ENCODE measurements at regions not wholly inside any gene's neighbourhood (a gene's known extent, or its start where the extent isn't known, plus 50 kb on each side); places are given as distances from the start of the nearest gene placed in this dataset.
"Not testable (repeated sequence)": the region's sequence is repeated elsewhere in the genome, so short reads cannot be mapped to it uniquely, and the experiment has no call there.

DNA sequence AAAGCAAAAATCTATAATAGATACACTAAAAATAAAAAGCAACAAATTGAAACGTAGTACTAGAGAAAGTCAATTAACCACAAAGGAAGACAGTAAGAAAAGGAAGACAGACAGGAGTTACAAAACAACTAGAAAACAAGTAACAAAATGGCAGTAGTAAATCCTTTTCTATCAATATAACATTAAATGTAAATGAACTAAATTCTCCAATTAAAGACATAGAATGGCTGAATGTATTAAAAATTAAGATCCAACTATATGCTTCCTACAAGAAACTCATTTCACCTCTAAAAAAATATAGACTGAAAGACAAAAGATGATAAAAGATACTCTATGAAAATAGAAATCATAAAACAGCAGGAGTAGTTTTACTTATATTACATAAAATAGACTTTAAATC is 79.1 kb downstream of the CTH start:
- DNase-seq (ENCODE audit: low read depth): no peak

DNA sequence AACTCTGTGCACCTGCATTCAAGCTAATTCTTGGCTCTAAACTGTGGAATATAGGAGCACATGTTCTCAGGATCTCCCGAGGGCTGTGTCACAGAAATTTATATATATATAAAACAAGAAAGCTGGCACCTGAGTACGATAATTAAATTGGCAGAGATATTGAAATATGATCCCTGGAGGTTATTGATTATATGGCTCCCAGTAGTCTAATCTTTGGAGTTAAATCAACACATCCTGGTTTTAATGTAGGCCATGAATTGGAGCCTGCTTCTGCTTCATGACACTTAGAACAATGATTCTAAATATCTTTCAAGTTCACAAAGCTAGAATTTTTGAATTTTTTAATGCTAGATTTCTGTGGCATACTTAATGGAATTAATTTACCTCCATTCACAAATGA is 84.3 kb downstream of the CTH start:
- no peak for DNase-seq (ENCODE audit: low read depth)

DNA sequence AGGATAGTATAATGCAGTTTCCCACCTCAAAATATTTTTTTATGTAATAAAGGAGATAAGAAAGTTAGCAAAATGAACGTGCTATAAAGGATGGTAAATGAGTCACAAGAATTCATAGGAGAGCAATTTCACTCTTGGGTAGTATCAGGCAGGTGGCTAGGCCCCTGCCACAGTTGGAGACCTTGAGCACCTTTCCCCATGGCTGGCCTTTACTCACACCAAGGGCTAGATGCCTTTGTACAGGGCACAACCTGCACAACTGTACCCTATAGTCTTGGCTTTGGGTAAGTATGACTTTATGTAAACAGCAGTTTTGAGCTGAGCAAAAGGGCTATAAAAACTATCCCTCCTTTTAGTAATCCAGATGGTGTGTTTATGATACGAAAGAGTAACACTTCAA is 85.1 kb downstream of the CTH start:
- no peak for DNase-seq (ENCODE audit: low read depth)

DNA sequence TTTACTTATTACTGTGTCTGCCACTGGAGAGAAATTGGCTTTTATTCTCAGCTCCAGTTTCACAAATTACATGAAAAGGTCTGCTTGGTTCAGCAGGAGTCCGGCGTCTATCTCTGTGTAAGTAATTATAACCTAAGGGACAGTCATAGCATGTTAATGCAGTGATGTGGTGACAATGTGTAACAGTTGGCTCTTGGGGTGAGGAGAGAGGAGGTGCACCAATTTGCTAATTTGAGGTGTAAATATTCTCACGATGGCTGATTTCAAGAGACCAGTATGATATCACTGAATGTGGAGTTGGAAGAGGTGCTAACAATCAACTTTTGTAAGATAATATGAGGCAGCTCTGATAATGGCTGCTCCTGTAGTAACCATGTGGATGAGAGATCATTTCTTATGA is 86.1 kb downstream of the CTH start:
- no peak for DNase-seq (ENCODE audit: low read depth)

- DNase-seq (ENCODE audit: low read depth): no peak
These were observed 87.6 kb downstream of the CTH start for GRCh38 chr1:70498666-70499065.

GRCh38 chr1:70499695-70500094 is 88.6 kb downstream of the CTH start:
- no peak for DNase-seq (ENCODE audit: low read depth)

GRCh38 chr1:70503358-70503757 is 92.3 kb downstream of the CTH start:
- no peak for DNase-seq (ENCODE audit: low read depth)

DNA sequence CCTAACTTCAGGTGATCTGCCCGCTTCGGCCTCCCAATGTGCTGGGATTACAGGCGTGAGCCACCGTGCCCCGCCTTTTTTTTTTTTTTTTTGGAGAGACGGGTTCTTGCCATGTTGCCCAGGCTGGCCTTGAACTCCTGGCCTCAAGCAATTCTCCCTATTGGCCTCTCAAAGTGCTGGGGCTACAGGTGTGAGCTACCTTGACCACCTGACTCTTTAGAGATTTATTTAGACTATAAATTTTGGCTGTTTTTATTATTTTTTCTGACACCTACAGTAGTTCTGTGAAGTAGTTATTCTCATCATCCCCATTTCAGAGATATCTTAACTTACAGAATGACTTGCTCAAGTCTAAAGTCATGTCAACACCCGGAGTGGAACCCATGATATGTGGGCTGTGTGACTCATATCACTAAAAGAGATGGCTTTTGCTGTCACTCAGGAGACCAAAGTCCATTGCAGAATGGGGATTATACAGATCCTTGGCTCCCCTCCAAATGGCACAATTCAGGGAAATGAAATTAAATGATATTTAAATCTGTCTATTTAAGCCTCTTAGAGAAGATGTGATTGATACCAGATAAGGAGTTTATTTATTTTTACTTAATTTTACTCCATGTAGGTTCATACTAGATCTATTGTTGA is 93.2 kb downstream of the CTH start:
- no peak for DNase-seq (ENCODE audit: low read depth)

DNA sequence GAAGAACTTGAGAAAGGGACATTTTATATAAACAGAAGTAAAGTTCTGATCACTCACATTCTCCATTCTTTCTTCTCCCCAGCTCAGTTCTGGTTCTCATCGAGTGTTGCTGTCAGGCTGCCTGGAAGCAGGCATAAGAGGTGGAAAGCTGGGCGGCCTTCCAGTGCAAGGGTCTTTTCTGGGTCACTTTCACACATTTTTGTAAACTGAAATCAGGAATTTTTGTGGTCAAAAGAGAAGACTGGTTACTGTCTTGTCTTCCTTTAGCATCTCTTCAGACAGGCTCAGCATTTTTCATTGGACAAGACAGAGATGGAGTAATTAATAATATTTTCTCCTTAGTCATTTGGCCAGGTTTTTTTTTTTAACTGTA is 93.7 kb downstream of the CTH start:
- peak; percentile 74 for DNase-seq (ENCODE audit: low read depth)

DNA sequence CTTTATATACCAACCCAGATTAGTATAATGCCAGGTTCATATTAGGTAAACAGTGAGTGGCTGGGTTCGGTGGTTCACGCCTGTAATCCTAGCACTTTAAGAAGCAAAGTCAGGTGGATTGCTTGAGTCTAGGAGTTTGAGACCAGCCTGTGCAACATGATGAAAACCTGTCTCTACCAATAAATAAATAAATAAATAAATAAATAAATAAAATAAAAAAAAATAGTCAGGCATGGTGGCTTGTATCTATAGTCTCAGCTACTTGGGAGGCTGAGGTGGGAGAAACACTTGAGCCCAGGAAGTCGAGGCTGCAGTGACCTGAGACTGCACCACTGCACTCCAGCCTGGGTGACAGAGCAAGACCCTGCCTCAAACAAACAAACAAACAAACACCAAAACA is 96.9 kb downstream of the CTH start:
- not testable (repeated sequence) for DNase-seq (ENCODE audit: low read depth)

DNA sequence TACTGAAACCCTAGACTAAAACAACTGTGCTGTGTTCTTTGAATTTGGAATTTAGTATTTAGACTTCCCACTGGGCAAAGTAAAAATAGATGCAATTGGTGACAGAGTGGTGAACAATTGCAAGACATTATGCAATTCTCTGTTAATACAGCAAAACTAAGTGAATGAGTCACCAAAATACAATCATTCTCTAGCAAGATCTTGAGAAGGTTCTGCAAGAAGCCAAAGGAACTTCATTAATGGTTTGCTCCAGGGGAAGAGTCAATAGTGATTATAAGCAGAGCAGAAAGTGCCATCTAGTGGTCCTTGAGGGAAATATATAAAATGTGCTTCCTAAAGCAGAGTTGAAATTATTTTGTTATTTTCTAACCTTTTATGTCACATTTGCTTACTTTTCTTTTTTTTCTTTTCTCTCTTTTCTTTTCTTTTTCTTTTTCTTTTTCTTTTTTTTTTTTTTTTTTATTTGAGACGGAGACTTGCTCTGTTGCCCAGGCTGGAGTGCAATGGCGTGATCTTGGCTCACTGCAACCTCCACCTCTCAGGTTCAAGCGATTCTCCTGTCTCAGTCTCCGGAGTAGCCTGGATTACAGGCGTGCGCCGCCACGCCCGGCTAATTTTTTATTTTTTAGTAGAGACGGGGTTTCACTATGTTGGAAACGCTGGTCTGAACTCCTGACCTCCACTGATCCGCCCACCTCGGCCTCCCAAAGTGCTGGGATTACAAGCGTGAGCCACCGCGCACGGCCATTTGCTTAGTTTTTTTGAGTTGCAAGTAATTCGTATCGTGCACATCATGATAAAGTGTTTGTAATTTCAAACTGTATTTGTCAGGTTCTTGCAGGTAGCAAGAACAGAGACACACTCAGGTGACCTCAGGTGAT is 99.2 kb downstream of the CTH start:
- peak; percentile 89 for DNase-seq (ENCODE audit: low read depth)

- no peak for DNase-seq (ENCODE audit: low read depth)
These were observed 106.4 kb downstream of the CTH start for GRCh38 chr1:70517444-70517843.

GRCh38 chr1:70518106-70518505 is 107.0 kb downstream of the CTH start:
- no peak for DNase-seq (ENCODE audit: low read depth)

DNA sequence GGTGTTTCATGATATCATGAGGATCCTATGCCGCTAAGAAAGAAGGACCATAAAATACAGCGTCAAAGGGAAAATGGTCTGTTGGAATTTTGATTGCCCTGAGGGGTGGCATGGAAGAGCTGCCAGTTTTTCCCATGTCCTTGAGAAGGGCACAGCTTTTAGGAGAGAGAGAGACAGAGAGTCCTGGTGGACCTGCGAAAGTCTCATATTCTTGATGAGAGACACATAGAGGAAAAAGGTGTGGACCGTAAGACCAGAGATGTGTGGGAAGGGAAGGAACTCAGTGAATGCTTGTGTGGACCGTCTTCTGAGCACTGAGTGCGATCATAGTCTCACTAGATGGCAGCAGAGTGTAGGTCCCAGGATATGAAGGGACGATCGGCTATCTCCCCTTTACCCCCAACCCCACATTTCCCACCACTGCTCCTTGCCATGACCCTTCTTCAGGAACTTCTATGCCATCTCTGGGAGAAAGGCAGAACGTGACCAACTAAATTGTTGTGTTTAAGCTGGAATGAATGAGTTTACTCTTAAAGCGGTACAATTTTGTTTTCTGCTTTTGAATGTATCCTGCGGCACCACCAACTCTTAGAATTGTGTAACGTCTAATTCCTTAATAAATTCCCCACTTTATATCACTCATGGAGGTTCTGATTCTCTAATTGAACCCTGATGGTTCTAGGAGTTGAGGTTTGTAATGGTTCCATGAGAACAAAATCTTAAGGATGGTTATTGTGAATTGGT is 117.7 kb downstream of the CTH start:
- DNase-seq (ENCODE audit: low read depth): no peak

GRCh38 chr1:70536708-70537366 is 125.8 kb downstream of the CTH start:
- DNase-seq (ENCODE audit: low read depth): no peak

DNA sequence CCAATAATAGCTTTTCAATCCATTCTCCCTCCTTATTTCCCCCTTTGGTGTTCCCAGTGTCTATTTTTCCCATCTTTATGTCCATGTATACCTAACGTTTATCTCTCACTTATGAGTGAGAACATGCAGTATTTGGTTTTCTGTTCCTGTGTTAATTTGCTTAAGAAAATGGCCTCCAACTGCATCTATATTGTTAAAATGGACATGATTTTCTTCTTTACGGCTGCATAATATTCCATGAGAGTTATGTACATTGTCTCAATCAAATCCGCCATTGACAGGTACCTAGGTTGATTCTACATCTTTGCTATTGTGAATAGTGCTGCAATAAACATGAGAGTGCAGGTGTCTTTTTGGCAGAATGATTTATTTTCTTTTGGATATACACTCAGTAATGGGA is 126.7 kb downstream of the CTH start:
- no peak for DNase-seq (ENCODE audit: low read depth)

- DNase-seq (ENCODE audit: low read depth): no peak
These were observed 131.0 kb downstream of the CTH start for GRCh38 chr1:70542030-70542429.

DNA sequence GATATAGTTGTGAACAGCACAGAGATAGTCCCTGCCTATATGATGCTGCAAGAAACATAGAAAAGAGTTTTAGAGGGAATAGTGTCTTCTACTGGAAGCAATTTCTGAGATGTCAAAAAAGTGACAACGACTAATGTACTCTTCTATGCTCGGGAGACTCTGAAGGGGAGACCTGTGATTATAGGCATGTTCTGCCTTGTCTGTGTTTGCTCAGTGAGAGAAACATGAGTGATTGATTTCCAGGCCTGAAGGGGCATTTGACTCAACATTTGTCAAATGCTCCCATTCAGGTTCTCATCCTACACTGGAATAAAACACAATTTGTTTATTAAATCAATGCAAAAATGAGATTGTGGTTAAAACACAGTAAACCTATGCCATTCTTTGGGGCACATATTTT is 131.8 kb downstream of the CTH start:
- DNase-seq (ENCODE audit: low read depth): no peak

- no peak for DNase-seq (ENCODE audit: low read depth)
These were observed 135.7 kb downstream of the CTH start for GRCh38 chr1:70546726-70547125.

DNA sequence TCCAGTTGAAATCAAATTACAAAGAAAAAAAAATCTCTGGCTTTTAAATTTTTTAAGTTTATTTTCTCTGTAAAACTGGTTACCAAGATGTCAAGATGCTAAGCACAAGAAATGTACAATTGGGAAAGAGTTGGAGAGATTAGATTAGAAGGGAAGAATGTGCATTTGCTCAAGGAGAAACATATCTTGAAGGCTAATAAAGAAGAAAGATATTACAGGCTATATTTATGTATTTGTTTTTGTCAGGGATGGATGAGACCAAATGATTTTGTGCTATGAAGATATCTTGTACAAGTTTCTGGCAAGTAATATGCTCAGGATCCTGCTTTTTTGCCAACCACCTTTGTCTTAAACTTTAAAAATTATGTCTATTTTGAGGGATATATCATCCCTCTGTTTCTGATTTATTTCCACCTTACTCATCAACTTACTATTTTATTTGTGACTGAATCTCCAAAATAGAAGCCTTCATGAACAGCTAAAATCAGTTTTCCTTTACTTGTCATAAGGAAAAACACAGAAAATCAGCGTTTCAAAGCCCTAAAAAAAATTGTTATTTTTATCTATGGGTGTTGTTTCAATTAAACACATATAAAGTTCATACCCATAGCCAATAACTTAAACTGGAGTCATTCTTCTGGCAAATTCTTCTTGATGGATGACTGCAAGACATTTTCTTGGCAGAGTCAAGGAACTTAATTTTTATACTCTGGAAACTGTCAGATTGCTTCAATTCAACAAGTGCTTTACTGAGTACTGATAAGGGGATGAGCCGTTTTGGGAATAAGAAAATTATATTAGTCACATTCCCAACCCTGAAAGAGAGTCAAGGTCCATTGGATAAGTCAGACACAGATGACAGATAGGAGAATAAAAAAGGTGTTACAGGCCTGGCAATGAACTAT is 141.8 kb downstream of the CTH start:
- DNase-seq (ENCODE audit: low read depth): no peak

DNA sequence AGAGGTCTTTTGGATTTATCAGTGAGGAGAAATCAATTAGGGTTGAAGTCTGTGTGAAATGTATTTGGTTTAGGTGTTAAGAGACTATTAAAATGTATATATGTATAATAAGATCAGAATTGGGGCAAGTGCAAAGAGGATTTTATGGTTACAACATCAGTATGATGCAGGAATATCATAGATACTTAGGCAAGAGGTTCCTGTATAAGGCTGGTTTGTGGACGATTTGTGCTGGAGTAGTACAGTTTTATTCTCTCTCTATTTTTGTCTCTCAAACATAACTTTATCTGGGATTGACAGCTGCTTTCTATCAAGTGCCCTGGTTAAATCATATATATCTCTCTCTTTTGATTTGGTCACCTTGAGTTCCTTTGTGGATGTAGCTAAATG is 142.5 kb downstream of the CTH start:
- DNase-seq (ENCODE audit: low read depth): no peak

DNA sequence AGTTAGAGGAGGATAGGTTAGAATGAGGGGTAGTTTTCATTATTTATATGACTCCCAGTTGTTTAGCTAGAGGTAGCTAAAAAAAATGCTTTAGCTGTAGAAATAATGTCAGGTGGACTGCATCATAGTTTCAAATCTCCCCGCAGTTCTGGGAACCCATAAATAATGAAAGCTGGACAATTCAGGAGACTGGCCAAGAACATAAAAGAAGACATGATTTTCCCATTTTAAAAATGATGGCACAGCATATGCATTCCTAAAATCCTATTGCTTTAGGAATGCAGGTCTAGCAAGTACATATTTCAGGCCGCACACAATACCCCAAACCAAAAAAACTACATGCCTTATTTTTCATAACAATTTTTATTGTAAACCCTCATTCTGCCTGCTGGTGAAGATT is 143.3 kb downstream of the CTH start:
- no peak for DNase-seq (ENCODE audit: low read depth)

All from GM04504 (cell line).